NT2/D1 (cell line): ENCODE measurements at regions not wholly inside any gene's neighbourhood (a gene's known extent, or its start where the extent isn't known, plus 50 kb on each side); places are given as distances from the start of the nearest gene placed in this dataset.

ENCODE experiments used
- DNase-seq: peaks from one replicate; pipeline ENCODE4 v3.0.0-alpha.2; 2011; ENCODE audit warnings: low read depth, low spot score
- H3K27me3 ChIP-seq: 2 replicates; pipeline ENCODE4 v1.6.0; 2011; ENCODE audit warnings: mild to moderate bottlenecking; ENCODE audit not compliant: insufficient read length, insufficient read depth
- H3K36me3 ChIP-seq: 2 replicates; pipeline ENCODE4 v1.6.1; 2011; ENCODE audit warnings: mild to moderate bottlenecking, low read length, mixed read lengths; ENCODE audit not compliant: insufficient read depth, insufficient read length
- H3K4me1 ChIP-seq: 2 replicates; pipeline ENCODE4 v1.5.1; 2011; ENCODE audit not compliant: insufficient read depth, insufficient read length
- H3K4me3 ChIP-seq: 2 replicates; pipeline ENCODE4 v1.5.1; 2011; ENCODE audit warnings: low read depth; ENCODE audit not compliant: insufficient read length
- H3K9ac ChIP-seq: 2 replicates; pipeline ENCODE4 v1.6.0; 2011; ENCODE audit warnings: low read depth; ENCODE audit not compliant: insufficient read length
- H3K9me3 ChIP-seq: 2 replicates; pipeline ENCODE4 v1.5.1; 2011; ENCODE audit warnings: mild to moderate bottlenecking, low read length; ENCODE audit not compliant: insufficient read depth
- SUZ12 ChIP-seq: IDR thresholded peaks from 2 replicates; pipeline ENCODE4 v1.6.1; 2011; ENCODE audit not compliant: insufficient read length, insufficient read depth; ENCODE audit errors: extremely low read depth
- YY1 ChIP-seq: IDR thresholded peaks from 2 replicates; pipeline ENCODE4 v1.6.1; 2011; ENCODE audit not compliant: insufficient read length, insufficient read depth
- ZNF274 ChIP-seq: IDR thresholded peaks from 2 replicates; pipeline ENCODE4 v1.6.1; 2011; ENCODE audit warnings: mild to moderate bottlenecking, low read depth, low read length

- H3K4me1 ChIP-seq: no peaks in the 10 kb centered on the region
- no peaks in the 10 kb centered on the region for H3K9me3 ChIP-seq
- H3K27me3 ChIP-seq: no peaks in the 10 kb centered on the region
- no peak overlapping the region for H3K4me3 ChIP-seq
- H3K9ac ChIP-seq: no peak overlapping the region
- H3K36me3 ChIP-seq: no peaks in the 10 kb centered on the region
- TF ChIP-seq YY1: no peak
- DNase-seq: no peak
Observed at GRCh38 chr10:118473305-118473960, 122.0 kb downstream of the PRLHR start.

GRCh38 chr10:118472415-118473304 lies 122.8 kb downstream of the PRLHR start:
- no peak overlapping the region for H3K4me3 ChIP-seq
- H3K9ac ChIP-seq: no peak overlapping the region
- TF ChIP-seq SUZ12 (no peak), YY1 (no peak), ZNF274 (no peak)
- no peak for DNase-seq
- no peaks in the 10 kb centered on the region for H3K27me3 ChIP-seq
- no peaks in the 10 kb centered on the region for H3K36me3 ChIP-seq
- H3K4me1 ChIP-seq: no peaks in the 10 kb centered on the region
- no peaks in the 10 kb centered on the region for H3K9me3 ChIP-seq

DNA sequence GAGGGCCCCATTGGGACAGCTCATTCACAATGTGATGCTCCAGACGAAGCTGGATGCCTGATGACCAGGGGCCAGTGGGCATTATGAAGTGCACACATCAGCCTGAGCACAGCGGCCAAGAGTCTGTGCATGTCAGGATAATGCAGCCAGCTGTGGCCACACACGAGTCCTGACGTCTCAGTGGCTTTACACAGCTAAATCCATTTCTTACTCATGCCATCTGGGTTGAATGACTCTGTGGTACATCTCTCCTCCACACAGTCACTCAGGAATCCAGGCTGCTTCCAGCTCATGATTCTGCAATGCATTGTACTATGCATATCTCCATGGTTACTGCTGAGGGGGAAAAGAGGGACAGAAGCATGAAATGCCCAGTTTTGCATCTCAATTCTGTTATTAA lies 123.6 kb downstream of the PRLHR start:
- DNase-seq: no peak
- H3K4me1 ChIP-seq: no peaks in the 10 kb centered on the region
- no peak overlapping the region for H3K9ac ChIP-seq
- H3K4me3 ChIP-seq: no peak overlapping the region
- no peaks in the 10 kb centered on the region for H3K36me3 ChIP-seq
- no peak for TF ChIP-seq YY1
- TF ChIP-seq ZNF274: no peak
- TF ChIP-seq SUZ12: no peak
- no peaks in the 10 kb centered on the region for H3K27me3 ChIP-seq
- no peaks in the 10 kb centered on the region for H3K9me3 ChIP-seq

GRCh38 chr10:118470470-118470869 lies 125.0 kb downstream of the PRLHR start:
- no peak for DNase-seq
- Histone ChIP-seq H3K36me3 (no peaks in the 10 kb centered on the region), H3K9me3 (no peaks in the 10 kb centered on the region), H3K4me3 (no peak overlapping the region), H3K9ac (no peak overlapping the region), H3K27me3 (no peaks in the 10 kb centered on the region), H3K4me1 (no peaks in the 10 kb centered on the region)
- TF ChIP-seq YY1 (no peak), ZNF274 (no peak), SUZ12 (no peak)

- TF ChIP-seq ZNF274 (no peak), SUZ12 (no peak), YY1 (no peak)
- no peaks in the 10 kb centered on the region for H3K27me3 ChIP-seq
- no peaks in the 10 kb centered on the region for H3K4me1 ChIP-seq
- H3K36me3 ChIP-seq: no peaks in the 10 kb centered on the region
- DNase-seq: no peak
- no peak overlapping the region for H3K9ac ChIP-seq
- H3K9me3 ChIP-seq: no peaks in the 10 kb centered on the region
- H3K4me3 ChIP-seq: no peak overlapping the region
Observed at GRCh38 chr10:118467200-118467599, 125.1 kb upstream of the FAM204A start.

DNA sequence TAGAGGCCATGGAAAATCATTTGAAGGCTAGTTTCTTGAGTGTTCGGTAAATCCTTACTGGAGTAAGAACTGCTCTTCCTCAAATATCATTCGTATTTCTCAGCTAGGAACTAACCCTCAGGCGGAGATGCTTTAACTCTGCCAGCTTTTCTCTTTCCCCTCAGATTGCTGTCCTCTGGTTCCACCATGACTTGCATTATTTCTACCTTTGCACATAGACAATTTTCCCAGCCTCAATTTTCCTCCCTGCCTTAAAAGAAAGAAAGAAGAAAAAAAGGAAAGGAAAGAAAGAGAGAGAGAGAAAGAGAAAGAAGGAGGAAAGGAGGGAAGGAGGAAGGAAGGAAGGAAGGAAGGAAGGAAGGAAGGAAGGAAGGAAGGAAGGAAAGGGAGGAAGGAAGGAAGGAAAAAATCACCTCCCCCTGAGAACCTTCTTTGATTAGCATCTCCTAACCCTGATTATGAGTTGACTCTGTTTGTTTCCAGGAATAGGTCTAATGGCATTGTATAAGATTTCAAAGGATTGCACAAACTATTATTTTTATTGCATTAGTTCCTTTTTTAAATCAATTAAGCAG lies 123.3 kb upstream of the FAM204A start:
- DNase-seq: no peak
- TF ChIP-seq ZNF274: no peak
- TF ChIP-seq SUZ12: no peak
- H3K27me3 ChIP-seq: no peaks in the 10 kb centered on the region
- no peak overlapping the region for H3K4me3 ChIP-seq
- no peaks in the 10 kb centered on the region for H3K9me3 ChIP-seq
- no peaks in the 10 kb centered on the region for H3K4me1 ChIP-seq
- no peak overlapping the region for H3K9ac ChIP-seq
- no peaks in the 10 kb centered on the region for H3K36me3 ChIP-seq

DNA sequence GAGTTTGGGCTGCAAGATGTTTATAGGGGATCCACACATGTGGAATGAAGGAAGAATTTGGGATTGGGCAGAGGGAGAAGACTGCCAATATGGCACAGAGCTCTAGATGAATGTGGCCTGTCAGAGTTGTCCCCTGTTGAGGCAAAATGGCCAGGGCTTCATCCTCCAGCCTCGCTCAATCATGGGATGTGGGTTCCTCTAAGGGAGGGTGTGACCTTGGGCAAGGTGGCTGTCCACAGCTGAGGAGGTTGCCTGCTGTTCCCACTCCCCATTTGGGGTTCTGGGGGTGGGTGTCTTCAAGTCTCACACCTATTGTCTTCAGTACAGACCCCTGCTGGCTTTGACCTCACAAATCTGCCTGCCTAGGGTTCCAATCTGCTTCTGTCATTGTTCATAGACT lies 121.6 kb upstream of the FAM204A start:
- no peak overlapping the region for H3K4me3 ChIP-seq
- H3K9ac ChIP-seq: no peak overlapping the region
- H3K9me3 ChIP-seq: no peaks in the 10 kb centered on the region
- no peak for DNase-seq
- no peak for TF ChIP-seq YY1
- no peak for TF ChIP-seq ZNF274
- no peak for TF ChIP-seq SUZ12
- H3K27me3 ChIP-seq: peaks cover 4% of the 10 kb centered on the region
- no peaks in the 10 kb centered on the region for H3K36me3 ChIP-seq
- no peaks in the 10 kb centered on the region for H3K4me1 ChIP-seq

DNA sequence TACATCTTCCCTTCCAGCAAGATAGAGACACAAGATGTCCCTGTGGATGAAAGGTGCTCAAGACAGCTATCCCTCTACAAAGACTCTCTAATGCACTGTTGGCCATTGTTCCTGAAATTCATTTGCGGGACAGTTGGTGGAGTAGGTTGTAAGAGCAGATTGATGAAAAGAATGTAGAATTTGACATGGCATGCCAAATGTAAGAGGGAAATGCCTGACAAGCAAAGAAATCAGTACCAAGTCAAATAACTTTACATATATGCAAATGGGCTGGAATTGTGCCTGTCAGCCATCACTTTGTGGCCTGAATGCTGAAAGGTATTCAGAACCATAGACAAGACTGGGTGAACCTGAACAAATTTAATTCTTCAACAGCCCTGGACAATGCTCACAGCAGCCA lies 120.3 kb upstream of the FAM204A start:
- H3K27me3 ChIP-seq: peaks cover 4% of the 10 kb centered on the region
- no peak overlapping the region for H3K4me3 ChIP-seq
- TF ChIP-seq ZNF274 (no peak), SUZ12 (no peak), YY1 (no peak)
- H3K9me3 ChIP-seq: no peaks in the 10 kb centered on the region
- H3K9ac ChIP-seq: no peak overlapping the region
- H3K36me3 ChIP-seq: no peaks in the 10 kb centered on the region
- no peaks in the 10 kb centered on the region for H3K4me1 ChIP-seq
- no peak for DNase-seq
